DOHH2 (cell line): ENCODE measurements at regions not wholly inside any gene's neighbourhood (a gene's known extent, or its start where the extent isn't known, plus 50 kb on each side); places are given as distances from the start of the nearest gene placed in this dataset.

Experiments used
- H3F3A ChIP-seq: fragments of 200-600 bp; sonication (generic), shearing (Covaris generic); 2 replicates; pipeline ENCODE4 v1.6.0; 2016; ENCODE audit warnings: antibody characterized with exemption, mild to moderate bottlenecking; ENCODE audit not compliant: control insufficient read depth, insufficient read depth
- H3K27ac ChIP-seq: fragments of 200-600 bp; sonication (generic); 2 replicates; pipeline ENCODE4 v1.5.1; 2014; ENCODE audit warnings: low read depth, mild to moderate bottlenecking, low read length, moderate library complexity
- H3K27me3 ChIP-seq: fragments of 200-600 bp; sonication (generic); 2 replicates; pipeline ENCODE4 v1.6.1; 2014; ENCODE audit warnings: mild to moderate bottlenecking, low read length, mixed read lengths; ENCODE audit not compliant: control insufficient read depth
- H3K36me3 ChIP-seq: fragments of 200-600 bp; sonication (generic); 2 replicates; pipeline ENCODE4 v1.6.1; 2014; ENCODE audit warnings: mild to moderate bottlenecking, low read length, moderate library complexity, mixed read lengths; ENCODE audit not compliant: control insufficient read depth
- H3K4me1 ChIP-seq: fragments of 200-600 bp; sonication (generic); 2 replicates; pipeline ENCODE4 v1.6.1; 2014; ENCODE audit warnings: mild to moderate bottlenecking, low read length, mixed read lengths; ENCODE audit not compliant: control insufficient read depth
- H3K4me2 ChIP-seq: fragments of 200-600 bp; sonication (generic); 2 replicates; pipeline ENCODE4 v1.6.0; 2014; ENCODE audit warnings: mild to moderate bottlenecking, low read length, moderate library complexity
- H3K4me3 ChIP-seq: fragments of 200-600 bp; sonication (generic); 2 replicates; pipeline ENCODE4 v1.5.1; 2014; ENCODE audit warnings: mild to moderate bottlenecking, low read length, mixed read lengths
- H3K79me2 ChIP-seq: fragments of 200-600 bp; sonication (generic); 2 replicates; pipeline ENCODE4 v1.6.1; 2014; ENCODE audit warnings: mild to moderate bottlenecking, low read length, mixed read lengths; ENCODE audit not compliant: control insufficient read depth
- H3K9me2 ChIP-seq: fragments of 200-600 bp; sonication (generic); replicated peaks from 2 replicates; pipeline ENCODE4 v1.6.1; 2014; ENCODE audit warnings: mild to moderate bottlenecking, low read length, mixed read lengths; ENCODE audit not compliant: control insufficient read depth
- H3K9me3 ChIP-seq: fragments of 200-600 bp; sonication (generic); 2 replicates; pipeline ENCODE4 v1.6.1; 2014; ENCODE audit warnings: antibody characterized with exemption, low read length, mixed read lengths; ENCODE audit not compliant: control insufficient read depth, insufficient read depth
- H4K20me1 ChIP-seq: fragments of 200-600 bp; sonication (generic); 2 replicates; pipeline ENCODE4 v1.6.0; 2014; ENCODE audit warnings: low read depth, mild to moderate bottlenecking, antibody characterized with exemption, low read length, moderate library complexity; ENCODE audit not compliant: control insufficient read depth, insufficient read depth
- CTCF ChIP-seq: fragments of 200-600 bp; sonication (generic); IDR thresholded peaks from one replicate; pipeline ENCODE4 v1.5.1; 2014; ENCODE audit warnings: antibody characterized with exemption, mild to moderate bottlenecking, low read depth, low read length; ENCODE audit not compliant: poor library complexity, severe bottlenecking
- EZH2phosphoT487 ChIP-seq: fragments of 200-600 bp; sonication (generic); IDR thresholded peaks from 2 replicates; pipeline ENCODE4 v1.6.1; 2017; ENCODE audit warnings: borderline replicate concordance, mild to moderate bottlenecking, antibody characterized with exemption, low read length, moderate library complexity, mixed read lengths

GRCh38 chr4:34619531-34620162 is 1624.7 kb downstream of the ARAP2 start:
- H3K4me1 ChIP-seq, result no peaks in the 10 kb centered on the region
- TF ChIP-seq CTCF (no peak), EZH2phosphoT487 (no peak)
- no peaks in the 10 kb centered on the region for H4K20me1 ChIP-seq

GRCh38 chr4:34628471-34628870 is 1615.8 kb downstream of the ARAP2 start:
- Histone ChIP-seq H3K4me3 (no peak overlapping the region), H4K20me1 (no peaks in the 10 kb centered on the region), H3K9me3 (peaks cover 3% of the 10 kb centered on the region; the same call in 1 of the 2 replicates), H3K27ac (no peak overlapping the region), H3K4me1 (no peaks in the 10 kb centered on the region), H3K9me2 (no peaks in the 10 kb centered on the region), H3F3A (no peaks in the 10 kb centered on the region), H3K27me3 (no peaks in the 10 kb centered on the region), H3K36me3 (no peaks in the 10 kb centered on the region), H3K79me2 (no peaks in the 10 kb centered on the region), H3K4me2 (no peak overlapping the region)
- TF ChIP-seq EZH2phosphoT487, result no peak
- TF ChIP-seq CTCF, result no peak

More at GRCh38 chr4:34619531-34620162, 1624.7 kb downstream of the ARAP2 start:
- Histone ChIP-seq H3K27ac (no peak overlapping the region), H3K4me3 (no peak overlapping the region), H3K4me2 (no peak overlapping the region), H3K79me2 (no peaks in the 10 kb centered on the region), H3K36me3 (no peaks in the 10 kb centered on the region), H3F3A (no peaks in the 10 kb centered on the region), H3K27me3 (no peaks in the 10 kb centered on the region), H3K9me3 (no peaks in the 10 kb centered on the region), H3K9me2 (no peaks in the 10 kb centered on the region; the same call in 1 of the 2 replicates)

- TF ChIP-seq CTCF (no peak), EZH2phosphoT487 (no peak)
- no peaks in the 10 kb centered on the region for H3K4me1 ChIP-seq
- no peaks in the 10 kb centered on the region for H3K36me3 ChIP-seq
- H3K4me2 ChIP-seq, result no peak overlapping the region
- H3K27me3 ChIP-seq, result no peaks in the 10 kb centered on the region
- peaks cover 3% of the 10 kb centered on the region; the same call in 1 of the 2 replicates for H3K9me3 ChIP-seq
- H3K9me2 ChIP-seq, result no peaks in the 10 kb centered on the region
- no peak overlapping the region for H3K27ac ChIP-seq
- H3K4me3 ChIP-seq, result no peak overlapping the region
- no peaks in the 10 kb centered on the region for H4K20me1 ChIP-seq
- no peaks in the 10 kb centered on the region for H3F3A ChIP-seq
- no peaks in the 10 kb centered on the region for H3K79me2 ChIP-seq
These were observed 1614.9 kb downstream of the ARAP2 start for GRCh38 chr4:34629451-34629850.
